ENCODE measurements at regions not wholly inside any gene's neighbourhood (a gene's known extent, or its start where the extent isn't known, plus 50 kb on each side); places are given as distances from the start of the nearest gene placed in this dataset.

DNA sequence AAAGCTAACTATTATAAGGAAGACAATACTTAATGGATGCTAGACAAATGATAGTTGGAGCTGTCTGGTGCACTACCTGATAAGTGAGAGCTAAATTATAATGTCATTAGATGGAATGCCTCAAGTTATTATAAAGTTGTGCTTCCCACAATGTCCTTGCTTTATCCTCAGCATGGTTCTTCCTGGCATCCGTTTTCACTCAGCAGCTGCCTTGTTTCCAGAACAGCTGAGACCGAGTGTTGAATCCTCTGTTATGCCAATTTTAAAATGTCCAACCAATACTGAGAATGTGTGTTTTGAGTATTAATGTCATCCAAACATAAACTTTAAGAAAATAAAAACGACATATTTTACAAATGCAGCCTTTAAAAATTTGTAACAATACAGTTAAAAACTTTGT, 286.7 kb upstream of the SOX2 start:
- no peaks in the 10 kb centered on the region for H3K27me3 Mint-ChIP-seq (ENCODE audit: unreplicated experiment)
- H3K9me3 Mint-ChIP-seq (ENCODE audit: unreplicated experiment) = no peaks in the 10 kb centered on the region
- no peak for TF ChIP-seq CTCF (IDR thresholded peaks at IDR 0.05; ENCODE audit: unreplicated experiment)
- no peak for DNase-seq (ENCODE audit: low spot score)
- no peak overlapping the region for H3K27ac Mint-ChIP-seq (ENCODE audit: unreplicated experiment)
- peaks cover 14% of the 10 kb centered on the region for H3K4me1 Mint-ChIP-seq (ENCODE audit: unreplicated experiment)
- H3K4me3 Mint-ChIP-seq (ENCODE audit: unreplicated experiment) = no peak overlapping the region
- H3K36me3 Mint-ChIP-seq (ENCODE audit: low read depth, unreplicated experiment) = no peaks in the 10 kb centered on the region

DNA sequence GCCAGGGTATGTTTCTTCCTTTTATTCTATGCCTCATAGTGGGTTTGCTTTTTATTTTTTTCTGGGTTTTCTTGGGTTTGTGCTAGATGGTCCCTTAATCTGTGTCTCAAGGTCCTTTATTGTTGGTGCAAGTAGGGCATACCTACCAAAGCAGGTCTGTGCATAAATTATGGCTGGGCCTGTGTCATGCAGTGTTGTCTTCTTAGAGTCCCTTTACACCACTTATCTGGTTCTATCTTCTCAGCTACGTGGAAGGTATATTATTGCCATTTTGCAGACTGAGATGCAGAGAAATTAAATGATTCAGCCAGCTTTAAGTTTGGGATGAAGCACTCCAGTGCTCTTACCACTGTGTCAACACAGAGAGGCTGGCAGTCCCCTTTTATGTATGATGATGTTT, 293.5 kb upstream of the SOX2 start:
- no peak overlapping the region for H3K4me3 Mint-ChIP-seq (ENCODE audit: unreplicated experiment)
- H3K27me3 Mint-ChIP-seq (ENCODE audit: unreplicated experiment) = no peaks in the 10 kb centered on the region
- no peak for DNase-seq (ENCODE audit: low spot score)
- H3K4me1 Mint-ChIP-seq (ENCODE audit: unreplicated experiment) = peaks cover 8% of the 10 kb centered on the region
- TF ChIP-seq CTCF (IDR thresholded peaks at IDR 0.05; ENCODE audit: unreplicated experiment) = no peak
- no peak overlapping the region for H3K27ac Mint-ChIP-seq (ENCODE audit: unreplicated experiment)
- H3K9me3 Mint-ChIP-seq (ENCODE audit: unreplicated experiment) = no peaks in the 10 kb centered on the region
- no peaks in the 10 kb centered on the region for H3K36me3 Mint-ChIP-seq (ENCODE audit: low read depth, unreplicated experiment)

DNA sequence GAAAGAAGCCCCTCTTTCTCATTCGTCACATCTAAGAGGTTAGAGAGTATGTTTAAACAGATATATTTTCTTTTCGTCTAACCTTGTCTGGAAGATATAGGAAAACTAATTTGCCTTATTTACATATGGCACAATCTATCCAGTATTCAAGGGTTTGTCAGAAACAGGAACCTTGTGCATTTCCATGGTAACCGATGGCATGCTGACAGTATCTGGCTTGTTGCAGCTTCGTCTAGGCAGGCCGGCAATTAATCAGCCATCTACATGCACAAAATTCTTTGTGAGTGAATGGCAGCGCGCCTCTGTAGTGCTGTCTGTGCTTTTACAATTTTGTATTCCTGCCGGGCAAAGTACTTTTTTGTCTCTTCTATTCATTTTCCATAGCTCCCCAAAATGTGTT, 294.0 kb upstream of the SOX2 start:
- no peaks in the 10 kb centered on the region for H3K9me3 Mint-ChIP-seq (ENCODE audit: unreplicated experiment)
- peak overlapping the region; percentile 57 for H3K27ac Mint-ChIP-seq (ENCODE audit: unreplicated experiment)
- H3K27me3 Mint-ChIP-seq (ENCODE audit: unreplicated experiment) = no peaks in the 10 kb centered on the region
- H3K36me3 Mint-ChIP-seq (ENCODE audit: low read depth, unreplicated experiment) = no peaks in the 10 kb centered on the region
- peaks cover 9% of the 10 kb centered on the region for H3K4me1 Mint-ChIP-seq (ENCODE audit: unreplicated experiment)
- peak; percentile 18 for DNase-seq (ENCODE audit: low spot score)
- no peak overlapping the region for H3K4me3 Mint-ChIP-seq (ENCODE audit: unreplicated experiment)
- no peak for TF ChIP-seq CTCF (IDR thresholded peaks at IDR 0.05; ENCODE audit: unreplicated experiment)

DNA sequence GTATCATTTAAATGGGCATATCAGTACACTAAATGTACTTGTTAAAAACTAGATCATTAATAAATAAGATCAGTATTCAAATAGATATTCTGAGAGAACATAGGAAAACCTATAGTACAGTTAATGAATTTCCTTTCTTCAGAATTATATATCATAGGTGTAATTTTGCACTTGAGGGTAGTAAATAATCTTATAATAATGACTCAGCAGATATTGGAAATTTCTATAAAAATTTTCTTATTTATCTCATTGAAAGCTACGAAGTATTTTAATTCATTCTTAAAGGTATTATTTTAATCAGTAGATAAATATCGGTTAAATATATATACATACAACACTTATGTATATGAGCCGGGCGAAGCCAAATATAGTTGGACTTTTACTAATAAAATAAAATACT, 300.9 kb upstream of the SOX2 start:
- no peaks in the 10 kb centered on the region for H3K36me3 Mint-ChIP-seq (ENCODE audit: low read depth, unreplicated experiment)
- H3K4me3 Mint-ChIP-seq (ENCODE audit: unreplicated experiment) = no peak overlapping the region
- no peaks in the 10 kb centered on the region for H3K27me3 Mint-ChIP-seq (ENCODE audit: unreplicated experiment)
- TF ChIP-seq CTCF (IDR thresholded peaks at IDR 0.05; ENCODE audit: unreplicated experiment) = no peak
- H3K27ac Mint-ChIP-seq (ENCODE audit: unreplicated experiment) = no peak overlapping the region
- H3K4me1 Mint-ChIP-seq (ENCODE audit: unreplicated experiment) = peaks cover 14% of the 10 kb centered on the region
- DNase-seq (ENCODE audit: low spot score) = no peak
- H3K9me3 Mint-ChIP-seq (ENCODE audit: unreplicated experiment) = no peaks in the 10 kb centered on the region

GRCh38 chr3:181403876-181404660, 307.7 kb upstream of the SOX2 start:
- no peak for TF ChIP-seq CTCF (IDR thresholded peaks at IDR 0.05; ENCODE audit: unreplicated experiment)
- Mint-ChIP-seq H3K27ac (ENCODE audit: unreplicated experiment) (no peak overlapping the region), H3K4me1 (ENCODE audit: unreplicated experiment) (no peaks in the 10 kb centered on the region), H3K4me3 (ENCODE audit: unreplicated experiment) (no peak overlapping the region), H3K9me3 (ENCODE audit: unreplicated experiment) (no peaks in the 10 kb centered on the region), H3K36me3 (ENCODE audit: low read depth, unreplicated experiment) (no peaks in the 10 kb centered on the region), H3K27me3 (ENCODE audit: unreplicated experiment) (no peaks in the 10 kb centered on the region)
- no peak for DNase-seq (ENCODE audit: low spot score)
